ENCODE measurements at regions not wholly inside any gene's neighbourhood (a gene's known extent, or its start where the extent isn't known, plus 50 kb on each side); places are given as distances from the start of the nearest gene placed in this dataset.

DNA sequence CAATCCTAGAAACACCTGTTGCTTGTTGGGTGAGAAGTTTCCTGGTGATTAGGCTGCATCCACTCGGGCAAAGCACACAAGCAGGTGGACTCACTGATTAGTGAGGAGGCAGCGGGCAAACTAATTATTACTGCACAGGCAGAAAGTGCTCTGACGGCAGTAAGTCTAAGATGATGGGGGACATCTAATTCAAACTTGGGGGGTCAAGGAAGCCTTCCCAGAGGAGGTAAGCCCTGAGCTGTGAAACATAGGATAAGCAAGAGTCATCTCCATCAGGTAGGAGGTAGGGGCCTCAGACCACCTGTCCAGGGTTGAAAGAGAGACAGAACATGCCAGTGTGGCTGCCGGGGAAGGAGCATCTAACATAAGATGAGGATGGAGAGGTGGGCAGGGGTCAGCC lies 1578.4 kb upstream of the TMEM132C start:
- TF ChIP-seq EZH2 (IDR thresholded peaks at IDR 0.05; ENCODE audit: insufficient read depth, poor library complexity, severe bottlenecking) (no peak), EZH2phosphoT487 (IDR thresholded peaks at IDR 0.05; ENCODE audit: insufficient read depth, low read depth) (no peak)

All from GM23248 (cell line).